ENCODE measurements at regions not wholly inside any gene's neighbourhood (a gene's known extent, or its start where the extent isn't known, plus 50 kb on each side); places are given as distances from the start of the nearest gene placed in this dataset.

GRCh38 chr12:118467641-118468305 is 91.4 kb downstream of the SUDS3 start:
- H3K36me3 Mint-ChIP-seq = no peaks in the 10 kb centered on the region
- no peak overlapping the region for H3K4me3 Mint-ChIP-seq
- no peaks in the 10 kb centered on the region for H3K27me3 Mint-ChIP-seq
- DNase-seq = no peak
- ATAC-seq (replicated peaks) = no peak
- H3K4me1 Mint-ChIP-seq = no peaks in the 10 kb centered on the region
- H3K27ac Mint-ChIP-seq = no peak overlapping the region
- peaks cover 0 to 1% of the 10 kb centered on the region in 2 donors for H3K9me3 Mint-ChIP-seq

DNA sequence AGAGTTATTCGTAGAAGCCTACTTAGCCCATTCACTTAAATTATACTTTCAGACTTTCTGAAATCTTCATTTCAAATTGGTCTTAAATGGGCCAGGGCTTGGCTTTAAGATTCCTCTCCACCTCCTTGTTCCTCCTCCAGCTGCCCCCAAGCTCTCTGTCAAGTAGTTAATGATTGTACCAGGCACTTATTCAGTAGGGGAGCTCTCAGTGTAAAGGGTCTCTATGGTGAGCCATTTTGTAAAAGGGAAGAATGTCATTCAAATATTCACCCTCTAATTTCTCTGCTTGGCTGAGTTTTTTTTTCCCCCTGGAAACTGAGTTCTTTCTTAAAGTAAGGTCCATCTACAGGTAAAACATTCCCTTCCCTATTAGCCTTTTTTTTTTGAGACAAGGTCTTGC is 96.6 kb downstream of the SUDS3 start:
- peaks cover 16 to 20% of the 10 kb centered on the region in 2 donors for H3K27me3 Mint-ChIP-seq
- ATAC-seq (replicated peaks) = no peak

GRCh38 chr12:118480235-118480634 is 103.9 kb downstream of the SUDS3 start:
- ATAC-seq (replicated peaks) = no peak
- peaks cover 8% of the 10 kb centered on the region in 2 donors for H3K27me3 Mint-ChIP-seq
- H3K36me3 Mint-ChIP-seq = no peaks in the 10 kb centered on the region
- no peaks in the 10 kb centered on the region for H3K4me1 Mint-ChIP-seq
- H3K9me3 Mint-ChIP-seq = no peaks in the 10 kb centered on the region
- no peak for DNase-seq
- H3K4me3 Mint-ChIP-seq = no peak overlapping the region
- no peak overlapping the region for H3K27ac Mint-ChIP-seq

More for the DNA sequence above, 96.6 kb downstream of the SUDS3 start:
- H3K9me3 Mint-ChIP-seq = peaks cover 0 to 1% of the 10 kb centered on the region in 2 donors
- no peak overlapping the region for H3K4me3 Mint-ChIP-seq
- H3K27ac Mint-ChIP-seq = no peak overlapping the region
- H3K36me3 Mint-ChIP-seq = no peaks in the 10 kb centered on the region
- DNase-seq = no peak
- H3K4me1 Mint-ChIP-seq = no peaks in the 10 kb centered on the region

GRCh38 chr12:118488034-118488433 is 111.7 kb downstream of the SUDS3 start:
- Mint-ChIP-seq H3K4me1 (no peaks in the 10 kb centered on the region), H3K9me3 (peaks cover 0 to 3% of the 10 kb centered on the region in 2 donors), H3K27ac (no peak overlapping the region), H3K27me3 (peaks cover 14 to 15% of the 10 kb centered on the region in 2 donors), H3K4me3 (no peak overlapping the region), H3K36me3 (no peaks in the 10 kb centered on the region)
- ATAC-seq (replicated peaks) (no peak), DNase-seq (no peak)

GRCh38 chr12:118493962-118494361 is 117.6 kb downstream of the SUDS3 start:
- H3K4me1 Mint-ChIP-seq = no peaks in the 10 kb centered on the region
- H3K27me3 Mint-ChIP-seq = peaks cover under 1 to 12% of the 10 kb centered on the region in 2 donors
- DNase-seq = no peak
- H3K36me3 Mint-ChIP-seq = no peaks in the 10 kb centered on the region
- H3K4me3 Mint-ChIP-seq = no peak overlapping the region
- no peak overlapping the region for H3K27ac Mint-ChIP-seq
- no peak for ATAC-seq (replicated peaks)
- no peaks in the 10 kb centered on the region for H3K9me3 Mint-ChIP-seq

- H3K4me1 Mint-ChIP-seq = no peaks in the 10 kb centered on the region
- H3K4me3 Mint-ChIP-seq = no peak overlapping the region
- no peak overlapping the region for H3K27ac Mint-ChIP-seq
- no peak for DNase-seq
- H3K36me3 Mint-ChIP-seq = no peaks in the 10 kb centered on the region
- no peaks in the 10 kb centered on the region for H3K9me3 Mint-ChIP-seq
- H3K27me3 Mint-ChIP-seq = peaks cover 0 to 12% of the 10 kb centered on the region in 2 donors
- no peak for ATAC-seq (replicated peaks)
Observed at GRCh38 chr12:118494776-118495175, 118.4 kb downstream of the SUDS3 start.

GRCh38 chr12:118495296-118495695 is 118.9 kb downstream of the SUDS3 start:
- Mint-ChIP-seq H3K9me3 (no peaks in the 10 kb centered on the region), H3K27ac (no peak overlapping the region), H3K4me3 (no peak overlapping the region), H3K4me1 (no peaks in the 10 kb centered on the region), H3K36me3 (no peaks in the 10 kb centered on the region), H3K27me3 (peaks cover 0 to 12% of the 10 kb centered on the region in 2 donors)
- DNase-seq (no peak), ATAC-seq (replicated peaks) (no peak)

DNA sequence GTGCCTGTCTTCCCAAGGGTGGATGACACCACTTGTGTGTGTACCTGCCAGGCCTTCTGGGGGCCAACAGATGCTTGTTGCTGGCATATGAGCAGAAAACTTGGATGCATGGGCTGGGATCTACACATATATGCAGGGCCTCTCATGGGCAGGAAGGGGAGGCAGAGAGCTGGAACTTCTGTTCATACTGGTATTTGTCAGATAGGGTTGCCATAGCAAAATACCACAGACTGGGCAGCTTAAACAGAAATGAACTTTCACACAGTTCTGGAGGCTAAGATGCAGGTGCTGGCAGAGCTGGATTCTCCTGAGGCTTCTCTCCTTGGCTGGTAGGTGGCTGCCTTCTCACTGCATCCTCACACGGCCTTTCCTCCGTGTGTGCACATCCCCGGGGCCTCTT is 121.8 kb downstream of the SUDS3 start:
- Mint-ChIP-seq H3K27me3 (peaks cover 0 to 12% of the 10 kb centered on the region in 2 donors), H3K9me3 (no peaks in the 10 kb centered on the region), H3K27ac (no peak overlapping the region), H3K36me3 (no peaks in the 10 kb centered on the region), H3K4me3 (no peak overlapping the region), H3K4me1 (no peaks in the 10 kb centered on the region)
- no peak for ATAC-seq (replicated peaks)
- no peak for DNase-seq

DNA sequence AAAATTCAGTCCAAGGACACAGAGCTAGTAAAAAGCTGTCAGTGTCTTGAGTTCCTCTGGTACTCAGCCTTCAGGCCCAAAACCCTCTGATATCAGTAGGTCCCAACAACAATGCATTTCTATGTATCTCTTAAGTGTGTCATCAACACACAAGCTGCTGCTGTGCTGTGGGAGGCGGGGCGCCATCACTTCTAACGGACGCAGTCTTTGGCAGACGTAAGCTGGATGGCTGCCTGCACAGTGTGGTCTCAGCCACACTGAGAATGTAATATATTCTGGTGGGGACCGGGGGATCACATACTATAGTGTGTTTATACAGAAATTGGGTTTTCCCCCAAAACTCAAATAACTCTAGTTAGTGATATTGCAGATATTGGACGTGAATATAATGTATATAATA is 123.9 kb downstream of the SUDS3 start:
- no peaks in the 10 kb centered on the region for H3K9me3 Mint-ChIP-seq
- ATAC-seq (replicated peaks) (no peak), DNase-seq (no peak)
- no peaks in the 10 kb centered on the region for H3K36me3 Mint-ChIP-seq
- peaks cover 0 to 9% of the 10 kb centered on the region in 2 donors for H3K27me3 Mint-ChIP-seq
- no peaks in the 10 kb centered on the region for H3K4me1 Mint-ChIP-seq
- no peak overlapping the region for H3K27ac Mint-ChIP-seq
- no peak overlapping the region for H3K4me3 Mint-ChIP-seq

GRCh38 chr12:118501489-118501888 is 125.1 kb downstream of the SUDS3 start:
- Mint-ChIP-seq H3K36me3 (no peaks in the 10 kb centered on the region), H3K9me3 (no peaks in the 10 kb centered on the region), H3K4me1 (no peaks in the 10 kb centered on the region), H3K4me3 (no peak overlapping the region), H3K27me3 (peaks cover 0 to 9% of the 10 kb centered on the region in 2 donors), H3K27ac (no peak overlapping the region)
- DNase-seq (no peak), ATAC-seq (replicated peaks) (no peak)

- Mint-ChIP-seq H3K9me3 (peaks cover 0 to 1% of the 10 kb centered on the region in 2 donors), H3K4me1 (no peaks in the 10 kb centered on the region)
- ATAC-seq (replicated peaks) = no peak
Observed at GRCh38 chr12:118503476-118503875, 127.1 kb downstream of the SUDS3 start.

GRCh38 chr12:118512669-118513068 is 136.3 kb downstream of the SUDS3 start:
- H3K27ac Mint-ChIP-seq = no peak overlapping the region
- peaks cover 3 to 5% of the 10 kb centered on the region in 2 donors for H3K27me3 Mint-ChIP-seq
- no peak overlapping the region for H3K4me3 Mint-ChIP-seq
- no peak for DNase-seq
- no peaks in the 10 kb centered on the region for H3K36me3 Mint-ChIP-seq
- no peaks in the 10 kb centered on the region for H3K4me1 Mint-ChIP-seq
- peaks cover 10 to 13% of the 10 kb centered on the region in 2 donors for H3K9me3 Mint-ChIP-seq
- no peak for ATAC-seq (replicated peaks)

More at GRCh38 chr12:118503476-118503875, 127.1 kb downstream of the SUDS3 start:
- Mint-ChIP-seq H3K4me3 (no peak overlapping the region), H3K27me3 (peaks cover 6 to 8% of the 10 kb centered on the region in 2 donors), H3K27ac (no peak overlapping the region), H3K36me3 (no peaks in the 10 kb centered on the region)
- no peak for DNase-seq

DNA sequence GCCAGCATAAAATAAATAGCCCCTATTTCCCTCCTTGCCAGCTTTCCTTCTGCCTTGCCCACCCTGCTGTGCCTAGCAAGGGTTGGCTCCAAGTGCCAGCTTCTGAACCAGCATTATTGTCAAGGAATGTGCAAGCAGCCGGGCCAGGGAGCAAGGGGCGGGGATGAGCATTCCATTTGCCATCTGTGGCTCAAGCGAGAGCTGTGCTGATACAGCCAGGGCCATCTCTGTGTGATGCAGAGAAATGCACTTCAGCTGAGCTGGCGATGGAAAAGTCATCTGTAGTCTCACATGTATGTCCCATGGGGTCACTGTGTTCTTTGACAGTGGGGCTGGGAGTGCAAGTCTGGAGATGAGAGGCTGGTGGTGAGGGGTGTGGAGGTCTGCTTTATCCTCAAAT is 137.3 kb downstream of the SUDS3 start:
- H3K27me3 Mint-ChIP-seq = peaks cover 3 to 5% of the 10 kb centered on the region in 2 donors
- ATAC-seq (replicated peaks) = no peak

DNA sequence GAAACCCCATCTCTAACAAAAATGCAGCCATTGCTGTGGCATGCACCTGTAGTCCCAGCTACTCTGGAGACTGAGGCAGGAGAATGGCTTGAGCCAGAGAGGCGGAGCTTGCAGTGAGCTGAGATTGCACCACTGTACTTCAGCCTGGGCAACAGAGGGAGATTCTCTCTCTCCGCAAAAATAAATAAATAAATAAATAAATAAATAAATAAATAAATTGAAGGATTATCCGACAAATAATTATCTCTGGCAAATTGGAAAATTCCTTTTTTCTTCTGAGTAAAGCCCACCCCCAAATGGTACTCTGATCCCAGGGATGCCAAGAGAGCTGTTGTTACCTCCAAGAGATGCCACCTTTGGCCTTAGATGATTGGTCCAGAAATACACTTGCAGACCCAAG is 137.9 kb downstream of the SUDS3 start:
- no peak for ATAC-seq (replicated peaks)
- H3K4me1 Mint-ChIP-seq = no peaks in the 10 kb centered on the region
- peaks cover 13% of the 10 kb centered on the region in 2 donors for H3K9me3 Mint-ChIP-seq

More for the DNA sequence above, 137.3 kb downstream of the SUDS3 start:
- H3K27ac Mint-ChIP-seq = no peak overlapping the region
- H3K4me3 Mint-ChIP-seq = no peak overlapping the region
- H3K36me3 Mint-ChIP-seq = no peaks in the 10 kb centered on the region
- peaks cover 13% of the 10 kb centered on the region in 2 donors for H3K9me3 Mint-ChIP-seq
- no peaks in the 10 kb centered on the region for H3K4me1 Mint-ChIP-seq
- no peak for DNase-seq

GRCh38 chr12:118520214-118521035 is 144.1 kb downstream of the SUDS3 start:
- Mint-ChIP-seq H3K4me3 (no peak overlapping the region), H3K36me3 (no peaks in the 10 kb centered on the region), H3K9me3 (peaks cover 7 to 9% of the 10 kb centered on the region in 2 donors), H3K4me1 (no peaks in the 10 kb centered on the region), H3K27ac (no peak overlapping the region), H3K27me3 (peaks cover 3 to 10% of the 10 kb centered on the region in 2 donors)
- DNase-seq (no peak), ATAC-seq (replicated peaks) (no peak)

More for the DNA sequence above, 137.9 kb downstream of the SUDS3 start:
- Mint-ChIP-seq H3K36me3 (no peaks in the 10 kb centered on the region), H3K27me3 (peaks cover 3 to 5% of the 10 kb centered on the region in 2 donors), H3K4me3 (no peak overlapping the region), H3K27ac (no peak overlapping the region)
- DNase-seq = no peak
